T-helper 1 cell treated with Interleukin-12 subunit alpha and Interleukin-12 subunit beta and Interleukin-4 antibody, amounts not matched to agents 30 μg/mL and 1 μg/mL, for 36 hours (primary cell): ENCODE measurements at regions not wholly inside any gene's neighbourhood (a gene's known extent, or its start where the extent isn't known, plus 50 kb on each side); places are given as distances from the start of the nearest gene placed in this dataset.

Source experiments
- H3K27ac Mint-ChIP-seq: one replicate; pipeline ENCODE4 v1.8.0; 2021; ENCODE audit warnings: mild to moderate bottlenecking, mixed read lengths
- H3K27me3 Mint-ChIP-seq: one replicate; pipeline ENCODE4 v1.8.0; 2021; ENCODE audit warnings: low read depth, mixed read lengths
- H3K36me3 Mint-ChIP-seq: one replicate; pipeline ENCODE4 v1.8.0; 2021; ENCODE audit warnings: low read depth, mixed read lengths
- H3K4me1 Mint-ChIP-seq: one replicate; pipeline ENCODE4 v1.8.0; 2021; ENCODE audit warnings: low read depth, mixed read lengths
- H3K4me3 Mint-ChIP-seq: one replicate; pipeline ENCODE4 v1.8.0; 2021; ENCODE audit warnings: mild to moderate bottlenecking, moderate library complexity, mixed read lengths
- H3K9me3 Mint-ChIP-seq: one replicate; pipeline ENCODE4 v1.8.0; 2021; ENCODE audit warnings: mixed read lengths

DNA sequence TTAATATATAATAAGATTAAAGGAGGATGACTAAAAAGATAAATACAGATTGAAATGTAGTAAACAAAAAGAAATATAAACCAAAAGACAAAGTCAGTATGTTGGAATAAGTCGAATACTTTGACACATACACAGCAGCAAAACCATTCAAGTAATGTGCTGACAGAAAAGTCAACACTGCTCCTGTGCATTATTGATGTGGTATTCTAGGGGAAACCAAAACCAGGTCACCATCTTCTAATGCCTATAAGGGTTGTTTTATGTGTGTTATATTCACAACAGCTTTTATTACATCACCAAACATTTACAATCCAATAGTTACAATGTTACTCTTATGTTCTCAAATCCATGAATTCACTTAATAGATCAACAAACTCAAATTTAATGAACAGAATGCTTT is 111.8 kb upstream of the DKK2 start:
- H3K9me3 Mint-ChIP-seq, result no peaks in the 10 kb centered on the region
- H3K27ac Mint-ChIP-seq, result no peak overlapping the region
- H3K36me3 Mint-ChIP-seq, result no peaks in the 10 kb centered on the region
- no peaks in the 10 kb centered on the region for H3K4me1 Mint-ChIP-seq
- H3K4me3 Mint-ChIP-seq, result no peak overlapping the region
- no peaks in the 10 kb centered on the region for H3K27me3 Mint-ChIP-seq

DNA sequence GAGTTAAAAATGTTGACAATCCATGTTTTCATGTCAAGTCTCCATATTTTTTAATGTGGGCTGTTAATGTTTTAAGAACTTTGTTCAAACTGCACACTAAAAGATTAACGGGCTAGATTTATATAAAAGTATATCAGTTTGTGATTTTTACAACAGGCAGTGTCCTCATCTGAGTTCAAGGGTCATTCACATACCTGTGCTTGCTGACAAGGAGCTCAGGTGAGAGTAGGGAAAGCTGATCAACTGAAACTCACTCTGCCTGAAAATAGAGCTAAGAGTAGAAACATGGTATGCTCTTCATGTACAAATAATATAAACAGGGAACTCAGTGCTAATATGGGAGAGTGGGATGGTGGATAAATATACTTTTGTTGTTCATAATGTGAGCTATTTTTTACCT is 102.3 kb upstream of the DKK2 start:
- Mint-ChIP-seq H3K4me3 (no peak overlapping the region), H3K27me3 (no peaks in the 10 kb centered on the region), H3K36me3 (no peaks in the 10 kb centered on the region), H3K27ac (no peak overlapping the region), H3K9me3 (no peaks in the 10 kb centered on the region), H3K4me1 (no peaks in the 10 kb centered on the region)

DNA sequence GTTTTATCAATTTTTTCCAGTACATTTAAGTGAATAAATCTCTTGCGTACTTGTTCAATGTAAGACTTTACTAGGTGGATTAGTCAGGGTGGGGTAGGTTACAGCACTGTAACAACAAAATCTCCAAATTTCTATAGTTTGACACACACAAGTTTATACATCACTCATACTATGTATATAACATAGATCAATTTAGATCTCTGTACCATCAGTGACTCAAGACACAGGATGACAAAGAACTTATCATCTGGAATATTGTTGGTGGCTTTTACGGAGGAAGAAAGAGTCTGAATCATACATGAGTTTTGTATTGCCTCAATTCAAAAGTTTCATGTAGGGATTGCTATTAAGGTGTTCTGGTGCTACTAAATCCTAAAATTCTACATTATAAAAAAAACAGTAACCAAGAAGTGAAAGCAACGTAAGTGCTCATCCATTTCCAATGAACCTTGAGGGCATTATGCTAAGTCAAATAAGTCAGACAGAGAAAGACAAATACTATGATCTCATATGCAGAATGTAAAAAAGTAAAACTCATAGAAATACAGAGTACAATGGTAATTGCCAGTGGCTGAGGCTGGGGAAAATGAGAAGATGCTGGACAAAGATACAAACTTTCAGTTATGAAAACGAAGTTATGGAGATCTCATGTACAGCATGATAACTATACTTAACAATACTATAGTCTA is 98.0 kb upstream of the DKK2 start:
- Mint-ChIP-seq H3K36me3 (no peaks in the 10 kb centered on the region), H3K4me3 (no peak overlapping the region), H3K27me3 (no peaks in the 10 kb centered on the region), H3K4me1 (no peaks in the 10 kb centered on the region), H3K9me3 (no peaks in the 10 kb centered on the region), H3K27ac (no peak overlapping the region)

DNA sequence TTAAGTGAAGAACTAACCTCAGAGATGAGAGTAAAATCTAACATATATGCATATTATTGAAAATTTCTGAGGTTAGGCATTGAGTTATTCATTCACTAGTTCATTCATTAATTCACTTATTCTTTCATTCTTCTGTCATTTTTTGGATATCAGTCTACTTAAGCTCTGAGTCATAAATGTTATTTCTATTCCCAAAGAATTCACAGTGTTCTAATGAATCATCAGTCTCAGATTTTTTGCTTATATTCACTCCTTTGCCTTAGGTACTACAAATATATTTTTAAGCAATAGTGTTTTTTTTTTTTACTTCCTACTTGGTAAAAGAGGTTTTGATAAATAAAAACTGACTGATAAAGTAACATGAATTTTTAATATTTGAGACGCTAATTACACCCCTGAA is 95.2 kb upstream of the DKK2 start:
- Mint-ChIP-seq H3K9me3 (no peaks in the 10 kb centered on the region), H3K27me3 (no peaks in the 10 kb centered on the region), H3K4me1 (no peaks in the 10 kb centered on the region), H3K27ac (no peak overlapping the region), H3K36me3 (no peaks in the 10 kb centered on the region), H3K4me3 (no peak overlapping the region)

DNA sequence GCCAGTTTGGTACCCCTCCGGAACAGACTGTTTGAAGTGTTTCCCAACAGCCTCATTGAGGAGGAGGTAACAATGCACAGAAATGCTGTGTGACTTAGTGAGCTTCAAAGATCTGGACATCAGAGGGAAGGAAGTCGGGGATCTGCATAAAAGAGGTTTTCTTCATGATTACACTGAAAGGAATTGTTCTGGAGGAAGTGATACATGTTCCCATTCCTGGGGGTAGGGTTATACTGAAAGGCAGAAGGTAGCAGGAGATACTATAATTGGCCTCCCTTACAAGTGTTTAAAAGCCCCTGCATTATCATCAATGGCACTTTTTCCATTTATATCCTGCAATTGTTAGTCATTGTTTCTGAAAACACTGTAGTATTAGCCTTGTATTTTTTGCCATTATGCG is 94.0 kb upstream of the DKK2 start:
- Mint-ChIP-seq H3K4me3 (no peak overlapping the region), H3K36me3 (no peaks in the 10 kb centered on the region), H3K4me1 (no peaks in the 10 kb centered on the region), H3K27me3 (no peaks in the 10 kb centered on the region), H3K27ac (no peak overlapping the region), H3K9me3 (no peaks in the 10 kb centered on the region)

DNA sequence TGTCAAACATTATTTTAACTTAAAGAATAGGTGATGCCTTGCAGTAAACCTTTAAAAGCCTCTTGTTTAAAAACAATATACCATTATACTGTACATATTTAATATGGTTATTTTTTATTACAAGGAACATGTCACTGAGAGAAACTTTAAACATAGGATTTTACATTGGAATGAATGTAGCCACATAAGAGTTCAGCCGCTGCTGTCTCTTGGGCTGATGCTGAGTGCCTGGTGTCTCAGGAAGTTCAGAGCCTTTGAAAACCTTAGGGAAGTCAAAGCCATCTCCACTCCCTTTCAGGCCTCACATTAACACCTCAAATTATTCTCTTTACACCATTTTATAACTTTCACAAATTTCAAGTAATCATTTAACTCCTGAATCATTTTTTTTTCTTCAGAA is 93.5 kb upstream of the DKK2 start:
- H3K9me3 Mint-ChIP-seq, result no peaks in the 10 kb centered on the region
- H3K27ac Mint-ChIP-seq, result no peak overlapping the region
- no peaks in the 10 kb centered on the region for H3K4me1 Mint-ChIP-seq
- no peaks in the 10 kb centered on the region for H3K36me3 Mint-ChIP-seq
- H3K27me3 Mint-ChIP-seq, result no peaks in the 10 kb centered on the region
- H3K4me3 Mint-ChIP-seq, result no peak overlapping the region

DNA sequence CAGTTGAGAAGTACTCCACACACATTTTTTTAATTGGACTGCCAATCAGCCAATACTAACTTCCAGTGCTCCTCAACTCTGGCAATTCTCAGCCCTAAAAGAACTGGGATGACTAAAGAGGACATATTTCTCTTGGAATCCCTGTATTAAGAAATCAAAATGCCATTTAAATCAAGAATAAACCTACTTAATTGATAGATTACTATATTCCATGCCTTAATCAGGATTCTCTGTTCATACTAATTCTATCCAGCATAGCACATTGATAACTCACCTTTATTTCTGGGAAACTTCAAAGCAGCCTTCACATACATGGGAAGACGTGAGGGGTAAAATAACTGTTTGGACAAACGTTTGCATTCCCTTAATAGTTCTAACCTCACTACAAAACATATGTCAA is 93.0 kb upstream of the DKK2 start:
- Mint-ChIP-seq H3K36me3 (no peaks in the 10 kb centered on the region), H3K9me3 (no peaks in the 10 kb centered on the region), H3K4me3 (no peak overlapping the region), H3K4me1 (no peaks in the 10 kb centered on the region), H3K27me3 (no peaks in the 10 kb centered on the region), H3K27ac (no peak overlapping the region)

DNA sequence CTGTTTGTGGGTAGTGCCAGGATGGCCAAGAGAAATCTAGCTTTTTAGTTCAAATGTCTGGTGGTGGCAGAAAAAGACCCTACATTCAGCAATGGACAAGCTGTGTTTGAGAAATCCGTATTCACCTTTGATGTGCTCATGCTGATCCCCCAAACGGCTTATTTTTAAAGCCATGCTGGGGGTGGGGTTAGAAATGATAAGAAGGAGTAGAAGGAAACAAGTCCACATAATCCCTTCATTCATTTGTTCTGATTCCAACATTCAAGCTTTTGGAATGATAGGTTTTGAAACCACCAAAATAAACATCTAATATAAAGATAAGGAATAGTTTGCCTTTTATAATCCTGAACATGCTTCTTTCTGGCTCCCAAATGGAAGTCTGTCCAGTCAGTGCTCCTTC is 92.0 kb upstream of the DKK2 start:
- H3K9me3 Mint-ChIP-seq, result no peaks in the 10 kb centered on the region
- H3K4me3 Mint-ChIP-seq, result no peak overlapping the region
- H3K27me3 Mint-ChIP-seq, result no peaks in the 10 kb centered on the region
- no peaks in the 10 kb centered on the region for H3K36me3 Mint-ChIP-seq
- no peaks in the 10 kb centered on the region for H3K4me1 Mint-ChIP-seq
- no peak overlapping the region for H3K27ac Mint-ChIP-seq

DNA sequence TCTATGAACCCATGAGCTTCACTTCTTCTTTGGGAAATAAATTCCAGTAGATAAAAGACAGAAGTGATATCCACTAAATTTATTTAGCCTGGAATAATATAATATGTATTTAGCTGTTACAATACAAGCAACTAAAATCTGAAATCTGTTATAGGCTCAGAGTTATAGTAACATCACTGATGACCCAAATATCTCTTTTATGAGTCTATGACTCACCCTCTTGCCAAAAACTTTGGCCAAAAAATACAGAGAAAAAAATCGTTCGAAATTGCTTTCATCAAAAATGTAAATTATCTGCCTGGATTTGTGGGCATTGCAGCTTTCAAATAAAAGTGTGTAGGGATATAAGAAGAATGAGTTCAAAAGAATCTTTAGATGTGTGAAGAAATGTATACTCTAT is 89.4 kb upstream of the DKK2 start:
- Mint-ChIP-seq H3K9me3 (no peaks in the 10 kb centered on the region), H3K36me3 (no peaks in the 10 kb centered on the region), H3K27ac (no peak overlapping the region), H3K4me1 (no peaks in the 10 kb centered on the region), H3K27me3 (no peaks in the 10 kb centered on the region), H3K4me3 (no peak overlapping the region)

DNA sequence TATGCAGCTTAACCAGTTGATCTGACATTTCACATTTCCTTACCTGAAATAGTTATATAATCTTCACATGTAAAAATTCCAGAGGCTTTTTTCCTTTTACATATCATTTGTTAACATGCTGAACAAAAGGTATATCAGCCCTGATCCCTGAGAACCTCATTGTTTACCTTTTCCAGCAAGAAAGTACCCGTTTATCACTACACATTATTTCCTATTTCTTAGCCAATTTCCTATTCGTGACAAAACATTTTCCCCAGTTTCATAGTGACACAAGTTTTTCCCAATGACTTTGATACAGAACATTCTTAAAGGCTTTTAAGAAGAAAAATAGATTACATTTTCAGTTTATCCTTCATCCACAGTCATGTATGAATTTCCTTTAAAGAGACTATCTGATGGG is 86.6 kb upstream of the DKK2 start:
- Mint-ChIP-seq H3K36me3 (no peaks in the 10 kb centered on the region), H3K27ac (no peak overlapping the region), H3K27me3 (no peaks in the 10 kb centered on the region), H3K4me3 (no peak overlapping the region), H3K9me3 (no peaks in the 10 kb centered on the region), H3K4me1 (no peaks in the 10 kb centered on the region)

DNA sequence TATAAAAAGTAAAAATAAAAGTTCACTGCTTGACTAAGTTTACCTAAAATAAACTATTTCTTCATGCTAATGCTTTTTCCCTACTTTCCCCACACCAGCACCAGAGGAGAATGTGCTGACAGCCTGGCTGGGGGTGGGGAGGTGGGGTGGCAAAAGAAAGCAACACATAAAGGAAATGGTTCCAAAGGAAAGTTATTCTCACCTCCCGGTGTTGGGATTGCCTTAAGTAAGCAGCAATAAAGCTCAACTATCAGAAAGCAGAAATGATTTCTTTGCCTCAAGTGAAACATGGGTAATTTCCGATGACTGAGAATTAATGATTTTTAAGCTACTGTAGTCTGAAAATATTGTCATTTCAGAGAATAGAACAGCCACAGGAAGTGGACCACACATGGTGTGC is 84.5 kb upstream of the DKK2 start:
- H3K27ac Mint-ChIP-seq, result no peak overlapping the region
- no peaks in the 10 kb centered on the region for H3K9me3 Mint-ChIP-seq
- H3K4me3 Mint-ChIP-seq, result no peak overlapping the region
- no peaks in the 10 kb centered on the region for H3K36me3 Mint-ChIP-seq
- H3K27me3 Mint-ChIP-seq, result no peaks in the 10 kb centered on the region
- no peaks in the 10 kb centered on the region for H3K4me1 Mint-ChIP-seq

DNA sequence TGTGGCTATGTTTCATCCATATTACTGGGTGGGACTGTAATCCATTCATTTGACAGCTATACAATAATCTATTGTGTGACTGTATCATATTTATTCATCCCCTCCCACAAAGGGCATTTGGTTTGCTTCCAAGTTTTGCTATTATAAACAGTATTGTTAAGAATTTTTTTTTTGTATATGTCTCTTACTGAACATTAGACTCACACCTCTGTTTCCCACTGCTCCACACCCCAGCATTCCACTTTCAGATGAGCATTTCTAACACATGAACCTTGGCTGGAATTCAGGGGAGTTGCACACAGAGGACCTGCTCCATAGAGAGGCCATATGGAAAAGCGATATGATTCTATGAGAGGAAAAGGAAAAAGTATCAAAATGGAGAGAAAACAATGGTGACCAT is 81.6 kb upstream of the DKK2 start:
- Mint-ChIP-seq H3K9me3 (no peaks in the 10 kb centered on the region), H3K4me3 (no peak overlapping the region), H3K27me3 (no peaks in the 10 kb centered on the region), H3K36me3 (no peaks in the 10 kb centered on the region), H3K4me1 (no peaks in the 10 kb centered on the region), H3K27ac (no peak overlapping the region)

DNA sequence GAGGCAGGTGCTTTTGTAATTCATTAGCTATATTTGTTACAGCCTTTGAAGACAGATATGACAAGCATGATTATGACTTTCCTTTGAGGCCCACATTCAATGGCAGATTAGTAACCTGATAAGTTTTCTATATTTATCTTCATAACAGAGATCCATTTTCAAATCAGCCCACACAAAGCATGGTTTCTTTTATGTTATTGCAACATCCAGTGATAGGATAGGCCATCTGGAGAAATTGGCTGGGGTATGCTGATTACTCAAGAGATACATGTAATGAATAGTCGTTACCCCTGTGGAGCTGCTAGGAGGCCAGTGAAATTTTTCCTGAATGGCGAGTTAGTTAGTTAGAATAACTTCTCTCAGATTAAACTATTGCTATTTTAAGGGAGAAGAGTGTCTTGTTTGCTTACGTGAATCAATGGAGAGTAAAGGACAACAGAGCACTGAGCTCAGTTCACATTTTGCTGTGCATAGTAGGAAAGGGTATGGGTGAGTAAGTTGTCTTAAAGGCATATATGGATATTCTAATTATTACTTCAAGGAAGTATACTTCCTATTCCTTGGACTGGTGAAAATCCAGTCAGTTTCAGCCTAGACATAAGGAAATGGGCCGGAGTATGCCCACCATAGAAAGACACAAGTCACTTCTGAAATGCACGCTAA is 79.2 kb upstream of the DKK2 start:
- no peaks in the 10 kb centered on the region for H3K4me1 Mint-ChIP-seq
- no peaks in the 10 kb centered on the region for H3K9me3 Mint-ChIP-seq
- no peak overlapping the region for H3K4me3 Mint-ChIP-seq
- H3K36me3 Mint-ChIP-seq, result no peaks in the 10 kb centered on the region
- H3K27me3 Mint-ChIP-seq, result no peaks in the 10 kb centered on the region
- H3K27ac Mint-ChIP-seq, result no peak overlapping the region

DNA sequence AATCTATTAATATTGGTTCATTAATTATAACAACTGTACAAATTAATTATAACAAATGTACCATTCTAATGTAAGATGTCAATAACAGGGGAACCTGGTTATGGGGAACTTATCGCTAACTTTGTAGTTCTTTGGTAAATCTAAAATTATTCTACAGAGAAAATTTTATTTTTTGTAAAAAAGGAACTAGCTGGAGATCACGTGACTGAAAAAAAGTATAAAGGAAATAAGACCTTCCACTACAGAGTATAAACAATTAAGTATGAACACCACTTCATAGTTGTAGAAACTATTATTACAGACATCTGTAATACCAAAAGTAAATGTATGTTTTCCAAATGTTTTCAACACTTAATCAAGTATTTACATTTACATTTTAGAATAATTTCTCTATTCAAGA is 77.9 kb upstream of the DKK2 start:
- no peaks in the 10 kb centered on the region for H3K27me3 Mint-ChIP-seq
- no peaks in the 10 kb centered on the region for H3K4me1 Mint-ChIP-seq
- no peak overlapping the region for H3K4me3 Mint-ChIP-seq
- no peaks in the 10 kb centered on the region for H3K36me3 Mint-ChIP-seq
- no peak overlapping the region for H3K27ac Mint-ChIP-seq
- H3K9me3 Mint-ChIP-seq, result no peaks in the 10 kb centered on the region

DNA sequence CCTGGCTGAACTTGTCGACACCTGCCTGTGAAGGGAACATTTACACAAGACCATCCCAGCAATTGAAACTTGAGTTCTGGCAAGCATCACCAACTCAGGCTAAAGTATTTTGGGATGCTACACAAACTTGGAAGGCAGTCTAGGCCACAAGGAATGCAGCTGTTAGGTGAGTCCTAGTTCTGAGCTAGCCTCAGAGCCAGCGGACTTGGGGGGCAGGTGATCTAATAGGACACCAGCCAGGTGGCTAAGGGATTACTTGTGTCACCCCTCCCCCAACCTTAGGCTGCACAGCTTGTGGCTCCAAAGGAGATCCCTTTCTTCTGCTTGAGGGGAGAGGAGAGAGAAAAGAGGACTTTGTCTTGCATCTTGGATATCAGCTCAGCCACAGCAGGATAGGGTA is 62.3 kb upstream of the DKK2 start:
- Mint-ChIP-seq H3K9me3 (no peaks in the 10 kb centered on the region), H3K4me1 (no peaks in the 10 kb centered on the region), H3K4me3 (no peak overlapping the region), H3K36me3 (no peaks in the 10 kb centered on the region), H3K27ac (no peak overlapping the region), H3K27me3 (no peaks in the 10 kb centered on the region)

DNA sequence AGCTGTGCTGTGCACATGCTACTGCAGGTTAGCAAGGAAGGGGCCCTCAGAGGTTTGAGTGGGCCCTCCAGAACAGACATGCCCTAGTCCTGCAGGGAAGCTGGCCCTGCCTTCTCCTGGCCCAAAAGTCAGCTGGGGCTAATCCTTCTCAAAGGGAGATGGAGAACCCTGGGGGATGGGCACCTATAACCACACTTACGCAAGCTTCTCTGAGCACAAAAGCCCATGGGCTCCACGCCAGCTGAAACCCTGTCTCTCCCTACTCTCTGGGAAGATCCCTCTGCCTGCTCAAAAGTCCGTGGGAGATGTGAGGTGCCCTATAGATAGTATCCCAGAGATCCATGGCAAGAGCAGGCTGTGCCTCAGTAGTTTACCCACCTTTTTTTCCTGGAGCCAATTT is 58.9 kb upstream of the DKK2 start:
- H3K27ac Mint-ChIP-seq, result no peak overlapping the region
- no peak overlapping the region for H3K4me3 Mint-ChIP-seq
- no peaks in the 10 kb centered on the region for H3K27me3 Mint-ChIP-seq
- H3K9me3 Mint-ChIP-seq, result no peaks in the 10 kb centered on the region
- no peaks in the 10 kb centered on the region for H3K36me3 Mint-ChIP-seq
- H3K4me1 Mint-ChIP-seq, result no peaks in the 10 kb centered on the region
